DND-41 (cell line): ENCODE measurements at regions not wholly inside any gene's neighbourhood (a gene's known extent, or its start where the extent isn't known, plus 50 kb on each side); places are given as distances from the start of the nearest gene placed in this dataset.

Experiments
- CTCF ChIP-seq: IDR thresholded peaks from 2 replicates; pipeline ENCODE4 v1.5.1; 2012; ENCODE audit warnings: borderline replicate concordance, low read length, moderate library complexity, mild to moderate bottlenecking; ENCODE audit not compliant: poor library complexity, severe bottlenecking; ENCODE audit errors: extremely low read depth
- EZH2 ChIP-seq: IDR thresholded peaks from 3 replicates; pipeline ENCODE4 v1.6.1; 2012; ENCODE audit warnings: borderline replicate concordance, low read depth, mild to moderate bottlenecking, moderate library complexity, low read length, inconsistent platforms; ENCODE audit not compliant: severe bottlenecking

GRCh38 chr10:27383595-27384542 lies 120.2 kb upstream of the RAB18 start:
- TF ChIP-seq CTCF, result no peak
- no peak for TF ChIP-seq EZH2
